ENCODE measurements at regions not wholly inside any gene's neighbourhood (a gene's known extent, or its start where the extent isn't known, plus 50 kb on each side); places are given as distances from the start of the nearest gene placed in this dataset.

DNA sequence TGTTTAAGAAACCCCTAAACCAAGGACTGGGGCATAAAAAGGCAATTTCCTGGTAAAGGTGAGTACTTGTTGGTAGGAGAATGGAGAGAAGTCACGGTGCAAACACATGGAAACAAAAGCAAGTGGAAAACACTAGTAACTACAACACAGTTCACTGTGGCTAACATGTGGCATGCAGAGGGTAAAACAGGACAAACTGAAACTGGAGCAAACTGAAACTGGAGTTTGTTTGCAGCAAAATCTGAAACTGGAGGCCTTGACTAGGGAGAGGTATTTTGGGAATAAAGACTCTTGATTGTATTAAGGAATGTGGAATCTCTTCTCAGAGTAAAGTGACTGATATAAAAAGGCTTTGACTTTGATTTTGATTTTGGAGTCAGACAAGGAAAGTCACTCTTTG is 376.3 kb upstream of the PRMT6 start:
- Histone ChIP-seq H3K79me2 (no peaks in the 10 kb centered on the region), H3K4me1 (ENCODE audit: insufficient read depth) (no peaks in the 10 kb centered on the region), H3K4me3 (no peak overlapping the region), H3K9me3 (ENCODE audit: low read depth) (no peaks in the 10 kb centered on the region), H3K27ac (no peak overlapping the region), H4K20me1 (ENCODE audit: insufficient read depth, poor library complexity, severe bottlenecking) (no peaks in the 10 kb centered on the region), H3K27me3 (no peaks in the 10 kb centered on the region), H3K36me3 (replicated peaks; ENCODE audit: insufficient read depth, low read depth) (no peaks in the 10 kb centered on the region), H2AFZ (no peak overlapping the region), H3K4me2 (no peak overlapping the region), H3K9me2 (replicated peaks; ENCODE audit: insufficient read depth) (no peaks in the 10 kb centered on the region)
- 92% methylated on average over 1 of the region's 1 CpG for WGBS (ENCODE audit: low lambda C conversion rate, missing lambda C conversion rate)
- TF ChIP-seq EZH2phosphoT487 (IDR thresholded peaks at IDR 0.05; ENCODE audit: low read depth, severe bottlenecking, unreplicated experiment), result no peak
- TF ChIP-seq, protein P1, sequence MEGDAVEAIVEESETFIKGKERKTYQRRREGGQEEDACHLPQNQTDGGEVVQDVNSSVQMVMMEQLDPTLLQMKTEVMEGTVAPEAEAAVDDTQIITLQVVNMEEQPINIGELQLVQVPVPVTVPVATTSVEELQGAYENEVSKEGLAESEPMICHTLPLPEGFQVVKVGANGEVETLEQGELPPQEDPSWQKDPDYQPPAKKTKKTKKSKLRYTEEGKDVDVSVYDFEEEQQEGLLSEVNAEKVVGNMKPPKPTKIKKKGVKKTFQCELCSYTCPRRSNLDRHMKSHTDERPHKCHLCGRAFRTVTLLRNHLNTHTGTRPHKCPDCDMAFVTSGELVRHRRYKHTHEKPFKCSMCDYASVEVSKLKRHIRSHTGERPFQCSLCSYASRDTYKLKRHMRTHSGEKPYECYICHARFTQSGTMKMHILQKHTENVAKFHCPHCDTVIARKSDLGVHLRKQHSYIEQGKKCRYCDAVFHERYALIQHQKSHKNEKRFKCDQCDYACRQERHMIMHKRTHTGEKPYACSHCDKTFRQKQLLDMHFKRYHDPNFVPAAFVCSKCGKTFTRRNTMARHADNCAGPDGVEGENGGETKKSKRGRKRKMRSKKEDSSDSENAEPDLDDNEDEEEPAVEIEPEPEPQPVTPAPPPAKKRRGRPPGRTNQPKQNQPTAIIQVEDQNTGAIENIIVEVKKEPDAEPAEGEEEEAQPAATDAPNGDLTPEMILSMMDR (IDR thresholded peaks at IDR 0.05; ENCODE audit: poor library complexity), result no peak
- no peak for TF ChIP-seq EZH2 (IDR thresholded peaks at IDR 0.05; ENCODE audit: borderline replicate concordance)
- no peak for DNase-seq (ENCODE audit: low spot score)

DNA sequence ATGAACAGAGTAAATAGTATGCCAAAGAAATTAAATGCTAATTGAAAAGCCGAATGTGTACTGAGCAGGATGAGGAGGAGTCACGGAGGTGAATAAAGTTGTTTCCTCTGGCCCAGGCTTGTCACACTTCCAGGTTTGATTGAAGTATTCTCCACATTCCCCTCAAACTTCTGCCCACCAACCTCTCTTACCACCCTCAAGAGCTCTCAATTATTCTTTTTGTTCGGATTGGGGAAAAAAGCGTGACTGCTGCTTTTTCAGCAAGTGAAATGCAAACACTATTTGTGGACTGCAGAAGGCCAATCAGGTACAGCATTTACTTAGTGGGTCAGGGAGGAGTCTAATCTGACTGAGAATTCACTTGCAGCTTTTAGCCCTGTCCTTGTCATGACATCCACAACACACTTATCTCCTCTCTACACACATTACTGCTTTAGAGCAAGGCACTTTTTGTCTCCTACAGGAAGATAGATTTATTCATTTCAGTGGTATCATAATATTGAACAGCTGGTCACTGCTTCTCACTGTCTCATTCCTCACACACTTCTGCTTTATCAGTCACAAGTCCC is 375.6 kb upstream of the PRMT6 start:
- no peak for TF ChIP-seq EZH2phosphoT487 (IDR thresholded peaks at IDR 0.05; ENCODE audit: low read depth, severe bottlenecking, unreplicated experiment)
- no peak for TF ChIP-seq EZH2 (IDR thresholded peaks at IDR 0.05; ENCODE audit: borderline replicate concordance)
- TF ChIP-seq, protein P1 (IDR thresholded peaks at IDR 0.05; ENCODE audit: poor library complexity), result no peak
- H3K4me1 ChIP-seq (ENCODE audit: insufficient read depth), result no peaks in the 10 kb centered on the region
- no peak for DNase-seq (ENCODE audit: low spot score)

DNA sequence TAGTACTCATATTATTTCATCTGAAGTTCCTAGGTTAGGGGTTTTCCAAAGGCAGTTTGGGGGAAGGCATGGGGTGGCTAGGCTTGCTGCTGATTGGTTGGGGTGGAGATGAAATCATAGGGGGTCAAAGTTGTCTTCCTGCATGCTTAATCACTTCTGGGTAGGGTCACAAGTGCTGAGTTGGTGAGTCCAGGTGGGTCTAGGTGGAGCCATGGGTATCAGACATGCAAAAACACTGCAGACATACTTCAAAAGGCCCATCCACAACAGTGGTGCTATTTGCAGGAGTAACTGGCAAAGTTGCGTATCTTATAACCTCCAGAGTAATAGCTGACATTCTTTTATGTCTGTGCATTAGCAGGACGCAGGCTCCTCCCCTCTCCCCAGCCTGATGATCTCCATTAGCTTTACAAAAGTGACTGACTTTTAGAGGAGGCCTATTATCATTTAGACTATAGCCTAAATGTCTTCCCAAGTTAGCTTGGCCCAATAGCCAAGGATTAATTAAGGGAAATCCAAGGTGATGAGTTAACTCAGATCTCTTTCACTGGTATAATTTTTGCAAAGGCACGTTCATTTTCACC is 374.4 kb upstream of the PRMT6 start:
- 86% methylated on average over 3 of the region's 3 CpGs for WGBS (ENCODE audit: low lambda C conversion rate, missing lambda C conversion rate)
- no peak overlapping the region for H2AFZ ChIP-seq

More for the DNA sequence above, 375.6 kb upstream of the PRMT6 start:
- 62% methylated on average over 4 of the region's 4 CpGs for WGBS (ENCODE audit: low lambda C conversion rate, missing lambda C conversion rate)
- no peaks in the 10 kb centered on the region for H3K79me2 ChIP-seq
- H3K4me2 ChIP-seq, result no peak overlapping the region
- H3K27ac ChIP-seq, result no peak overlapping the region
- no peaks in the 10 kb centered on the region for H3K36me3 ChIP-seq (replicated peaks; ENCODE audit: insufficient read depth, low read depth)
- no peaks in the 10 kb centered on the region for H3K27me3 ChIP-seq
- no peaks in the 10 kb centered on the region for H3K9me2 ChIP-seq (replicated peaks; ENCODE audit: insufficient read depth)
- H4K20me1 ChIP-seq (ENCODE audit: insufficient read depth, poor library complexity, severe bottlenecking), result no peaks in the 10 kb centered on the region
- no peaks in the 10 kb centered on the region for H3K9me3 ChIP-seq (ENCODE audit: low read depth)
- no peak overlapping the region for H2AFZ ChIP-seq
- H3K4me3 ChIP-seq, result no peak overlapping the region

More for the DNA sequence above, 374.4 kb upstream of the PRMT6 start:
- TF ChIP-seq, protein P1 (IDR thresholded peaks at IDR 0.05; ENCODE audit: poor library complexity), result no peak
- TF ChIP-seq EZH2 (IDR thresholded peaks at IDR 0.05; ENCODE audit: borderline replicate concordance) (no peak), EZH2phosphoT487 (IDR thresholded peaks at IDR 0.05; ENCODE audit: low read depth, severe bottlenecking, unreplicated experiment) (no peak)
- Histone ChIP-seq H3K36me3 (replicated peaks; ENCODE audit: insufficient read depth, low read depth) (no peaks in the 10 kb centered on the region), H3K27me3 (no peaks in the 10 kb centered on the region), H3K4me3 (no peak overlapping the region), H3K9me2 (replicated peaks; ENCODE audit: insufficient read depth) (no peaks in the 10 kb centered on the region), H3K9me3 (ENCODE audit: low read depth) (no peaks in the 10 kb centered on the region), H3K4me2 (no peak overlapping the region), H3K79me2 (no peaks in the 10 kb centered on the region), H3K4me1 (ENCODE audit: insufficient read depth) (no peaks in the 10 kb centered on the region), H4K20me1 (ENCODE audit: insufficient read depth, poor library complexity, severe bottlenecking) (no peaks in the 10 kb centered on the region), H3K27ac (no peak overlapping the region)
- no peak for DNase-seq (ENCODE audit: low spot score)
